22Rv1 (cell line): ENCODE measurements at regions not wholly inside any gene's neighbourhood (a gene's known extent, or its start where the extent isn't known, plus 50 kb on each side); places are given as distances from the start of the nearest gene placed in this dataset.

Source experiments
- H3K27ac ChIP-seq: fragments of 450-650 bp; 2 replicates; pipeline ENCODE4 v1.5.1; 2017
- CTCF ChIP-seq: fragments of 450-650 bp; IDR thresholded peaks from 2 replicates; pipeline ENCODE4 v1.5.1; 2017; ENCODE audit warnings: mild to moderate bottlenecking
- ZFX ChIP-seq: fragments of 450-650 bp; IDR thresholded peaks from 2 replicates; pipeline ENCODE4 v1.6.1; 2017; ENCODE audit warnings: antibody characterized with exemption, borderline replicate concordance

GRCh38 chr18:38539371-38539770 is 973.8 kb upstream of the CELF4 start:
- no peak for TF ChIP-seq CTCF
- TF ChIP-seq ZFX: no peak

GRCh38 chr18:38534073-38534472 is 968.5 kb upstream of the CELF4 start:
- TF ChIP-seq CTCF (no peak), ZFX (no peak)
- no peak overlapping the region for H3K27ac ChIP-seq

More at GRCh38 chr18:38539371-38539770, 973.8 kb upstream of the CELF4 start:
- H3K27ac ChIP-seq: no peak overlapping the region

- no peak overlapping the region for H3K27ac ChIP-seq
- TF ChIP-seq ZFX (no peak), CTCF (no peak)
Observed at GRCh38 chr18:38526922-38527321, 961.3 kb upstream of the CELF4 start.

- H3K27ac ChIP-seq: no peak overlapping the region
Observed at GRCh38 chr18:38525039-38525438, 959.4 kb upstream of the CELF4 start.

GRCh38 chr18:38520786-38521185 is 955.2 kb upstream of the CELF4 start:
- H3K27ac ChIP-seq: no peak overlapping the region

More at GRCh38 chr18:38525039-38525438, 959.4 kb upstream of the CELF4 start:
- TF ChIP-seq CTCF: no peak
- TF ChIP-seq ZFX: no peak

GRCh38 chr18:38502539-38502938 is 936.9 kb upstream of the CELF4 start:
- TF ChIP-seq ZFX (no peak), CTCF (no peak)
- H3K27ac ChIP-seq: no peak overlapping the region

More at GRCh38 chr18:38520786-38521185, 955.2 kb upstream of the CELF4 start:
- TF ChIP-seq ZFX (no peak), CTCF (no peak)

GRCh38 chr18:38497266-38497665 is 931.7 kb upstream of the CELF4 start:
- TF ChIP-seq CTCF: no peak
- TF ChIP-seq ZFX: no peak

More at GRCh38 chr18:38497266-38497665, 931.7 kb upstream of the CELF4 start:
- no peak overlapping the region for H3K27ac ChIP-seq
